CD4-positive, alpha-beta T cell treated with Interleukin-4 for 4 hours (primary cell): ENCODE measurements at regions not wholly inside any gene's neighbourhood (a gene's known extent, or its start where the extent isn't known, plus 50 kb on each side); places are given as distances from the start of the nearest gene placed in this dataset.

Source experiments
- DNase-seq: peaks from one replicate; pipeline ENCODE4 v3.0.0-alpha.2; 2020

DNA sequence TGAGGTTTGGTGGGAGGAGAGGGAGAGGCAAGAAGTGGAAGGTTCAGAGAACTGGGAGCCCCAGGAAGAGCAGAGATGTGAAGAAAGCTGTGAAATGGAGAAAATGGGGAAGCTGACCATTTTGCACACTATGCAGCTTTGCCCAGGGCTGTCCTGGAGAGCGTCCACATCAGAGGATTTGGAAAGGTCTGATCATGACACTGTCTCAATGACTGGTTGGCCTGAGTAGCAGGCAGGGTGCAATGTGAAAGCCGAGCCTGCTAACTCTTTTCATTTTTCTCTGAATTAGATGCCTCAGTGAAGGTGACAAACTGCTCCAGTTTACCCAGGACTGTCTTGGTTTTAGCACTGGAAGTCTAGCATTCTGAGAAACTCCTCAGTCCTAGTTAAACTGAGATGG is 330.1 kb upstream of the RPS6KA3 start:
- no peak for DNase-seq

DNA sequence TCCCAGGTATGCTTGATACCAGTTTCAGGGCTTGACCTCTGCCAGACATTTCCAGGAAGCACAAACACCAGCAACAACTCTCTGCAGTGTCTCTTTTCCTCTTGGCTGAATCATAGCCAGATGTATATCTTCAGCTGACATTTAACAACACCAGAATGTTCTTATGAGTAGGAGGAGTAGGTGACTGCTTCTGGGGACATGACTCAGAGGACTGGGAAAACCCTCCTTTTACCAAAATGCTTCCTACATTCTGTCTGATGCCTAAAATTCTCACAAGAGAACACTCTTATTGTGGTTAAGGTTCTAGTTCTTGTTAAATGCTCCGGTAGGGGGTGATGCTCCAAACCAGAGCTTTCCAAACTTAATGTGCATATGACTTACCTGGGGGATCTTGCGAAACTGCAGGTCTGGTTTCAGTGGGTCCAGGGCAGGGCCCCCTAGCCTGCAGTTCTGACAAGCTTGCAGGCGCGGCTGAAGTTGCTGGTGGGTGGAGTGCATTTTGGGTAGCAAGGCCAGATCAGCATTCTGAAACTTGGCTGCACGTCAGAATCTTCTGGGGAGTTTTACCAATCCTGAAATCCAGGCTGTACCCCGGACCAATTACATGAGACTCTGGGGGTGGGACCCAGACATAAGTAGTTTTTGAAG is 329.3 kb upstream of the RPS6KA3 start:
- DNase-seq: no peak

GRCh38 chrX:20594985-20595384 is 328.3 kb upstream of the RPS6KA3 start:
- DNase-seq: no peak

DNA sequence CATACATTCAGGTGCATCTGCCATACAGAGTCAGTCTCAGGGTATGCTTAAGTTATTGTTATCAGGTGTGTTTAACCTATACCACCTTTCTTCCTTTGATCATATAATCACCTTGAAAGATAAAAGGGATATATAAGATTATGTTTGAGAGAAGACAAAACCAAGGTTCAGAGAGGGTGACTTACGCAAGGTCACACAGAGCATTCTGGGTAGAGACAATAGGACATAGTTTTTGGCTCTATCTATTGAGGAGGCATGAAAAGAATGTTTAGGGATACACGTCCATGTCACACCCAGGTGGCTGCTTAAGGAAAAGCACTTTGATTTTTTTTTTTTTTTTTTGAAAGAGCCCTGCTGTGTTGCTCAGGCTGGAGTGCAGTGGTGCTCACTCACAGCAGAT is 327.1 kb upstream of the RPS6KA3 start:
- DNase-seq: no peak

- DNase-seq: no peak
Measured at GRCh38 chrX:20593402-20593801, 326.7 kb upstream of the RPS6KA3 start.

GRCh38 chrX:20591246-20591645 is 324.5 kb upstream of the RPS6KA3 start:
- DNase-seq: no peak

DNA sequence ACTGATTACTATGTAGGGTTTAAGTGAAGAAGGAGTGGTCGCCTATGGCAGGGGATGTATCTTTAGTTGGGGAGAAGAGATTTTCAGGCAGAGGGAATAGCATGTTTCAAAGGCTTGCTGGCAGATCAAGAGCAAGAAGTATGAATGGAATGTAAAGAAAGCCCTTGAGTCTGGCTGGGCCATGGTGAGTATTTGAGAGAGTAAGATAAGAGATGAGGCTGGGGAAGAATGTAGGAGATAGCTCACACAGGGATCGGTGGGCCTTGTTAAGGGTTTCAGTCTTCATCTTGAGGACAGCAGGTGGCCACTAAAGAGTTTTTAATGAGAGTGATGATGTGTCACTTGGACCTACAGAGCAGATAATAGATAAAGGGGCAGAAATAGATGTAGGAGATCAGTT is 319.1 kb upstream of the RPS6KA3 start:
- no peak for DNase-seq

DNA sequence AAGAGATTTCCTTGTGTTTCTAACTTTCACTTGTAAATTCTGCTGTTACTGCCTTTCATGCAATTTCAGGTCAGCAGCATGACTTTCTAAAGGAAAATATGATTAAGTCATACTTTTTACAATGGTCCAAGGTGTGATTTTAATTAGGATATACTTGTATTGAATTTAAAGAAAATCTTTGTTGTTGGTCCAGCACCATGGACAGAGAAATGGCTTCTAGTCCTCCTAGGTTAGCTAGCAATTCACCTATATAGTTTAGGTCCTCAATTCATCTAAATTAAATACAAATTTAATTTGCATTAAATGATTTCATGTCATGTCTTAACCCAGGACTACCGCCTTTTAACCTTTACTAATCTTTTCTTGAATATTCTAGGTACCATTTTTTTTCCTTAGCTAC is 304.9 kb upstream of the RPS6KA3 start:
- no peak for DNase-seq

DNA sequence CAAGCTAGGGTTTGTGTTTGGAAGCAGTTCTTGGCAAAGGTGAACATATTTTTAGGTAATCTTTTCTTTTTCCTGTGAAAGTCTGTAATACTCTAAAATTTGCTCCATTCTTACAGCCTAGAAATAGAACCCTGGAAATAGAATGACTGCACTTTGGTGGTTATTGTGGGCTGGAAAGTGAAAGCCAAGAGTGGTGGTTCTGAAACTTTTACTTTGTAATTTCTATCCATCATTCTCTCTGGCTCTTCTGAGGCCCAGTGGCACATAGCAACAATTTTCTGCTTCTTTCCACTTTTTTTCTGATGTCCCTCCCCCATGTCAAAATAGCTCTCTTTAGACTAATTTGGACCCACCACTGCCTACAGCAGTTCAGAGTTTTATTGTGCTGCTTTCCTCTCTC is 300.4 kb upstream of the RPS6KA3 start:
- DNase-seq: no peak

DNA sequence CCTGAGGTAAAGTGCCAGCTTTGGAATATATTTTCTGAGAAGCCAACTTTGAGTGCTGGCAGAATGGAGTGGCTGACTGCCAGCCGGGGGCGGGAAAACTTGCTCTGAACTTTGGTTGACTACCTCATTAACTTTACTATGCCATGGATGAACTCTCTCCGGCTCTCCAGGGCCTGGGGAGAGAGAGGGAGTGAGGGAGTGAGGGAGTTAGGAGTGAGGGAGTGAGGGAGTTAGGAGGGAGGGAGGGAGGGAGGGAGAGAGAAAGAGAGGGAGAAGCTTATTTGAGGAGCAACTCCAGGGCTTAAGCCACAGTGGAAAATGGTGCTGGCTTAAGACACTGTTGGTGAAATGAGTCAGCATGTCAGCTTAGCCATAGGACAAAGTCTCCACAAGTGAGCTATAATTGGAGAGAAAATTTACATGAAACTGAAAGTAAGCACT is 280.9 kb upstream of the RPS6KA3 start:
- no peak for DNase-seq

- no peak for DNase-seq
Measured at GRCh38 chrX:20545538-20545937, 278.8 kb upstream of the RPS6KA3 start.

DNA sequence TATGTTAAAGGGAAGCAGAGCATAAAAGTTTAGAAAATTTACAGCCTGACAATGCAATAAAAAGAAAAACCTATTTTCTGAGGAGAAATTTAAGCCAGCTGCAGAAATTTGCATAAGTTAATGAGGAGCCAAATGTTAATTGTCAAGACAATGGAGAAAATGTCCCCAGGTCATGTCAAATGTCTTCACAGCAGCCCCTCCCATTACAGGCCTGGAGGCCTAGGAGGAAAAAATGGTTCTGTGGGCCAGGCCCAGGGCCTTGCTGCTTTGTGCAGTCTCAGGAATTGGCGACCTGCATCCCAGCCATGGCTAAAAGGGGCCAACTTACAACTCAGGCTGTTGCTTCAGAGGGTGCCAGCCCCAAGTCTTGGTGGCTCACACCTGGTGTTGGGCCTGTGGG is 275.4 kb upstream of the RPS6KA3 start:
- no peak for DNase-seq

- DNase-seq: no peak
Measured at GRCh38 chrX:20538974-20539373, 272.3 kb upstream of the RPS6KA3 start.

- no peak for DNase-seq
Measured at GRCh38 chrX:20531667-20532066, 265.0 kb upstream of the RPS6KA3 start.

GRCh38 chrX:20530406-20530921 is 263.8 kb upstream of the RPS6KA3 start:
- DNase-seq: peak; percentile 55

DNA sequence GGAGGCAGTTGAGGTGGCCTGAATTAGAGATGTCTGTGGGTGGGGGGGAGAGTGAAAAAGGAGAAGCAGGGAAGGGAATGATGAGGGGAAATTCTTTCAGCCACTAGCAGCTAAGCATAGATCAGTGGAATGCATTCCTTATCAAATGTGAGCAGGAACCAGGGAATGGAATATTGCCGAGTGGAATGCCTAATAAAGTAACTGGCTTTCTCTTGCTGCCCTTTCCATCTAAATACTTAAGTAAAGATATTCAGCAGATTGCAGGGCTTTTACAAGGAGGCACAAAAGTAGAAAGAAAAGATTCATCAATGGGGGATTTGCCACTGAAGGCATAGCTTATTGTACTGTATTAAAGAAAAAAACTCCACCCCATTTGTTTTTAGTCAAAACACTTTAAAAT is 263.0 kb upstream of the RPS6KA3 start:
- no peak for DNase-seq

DNA sequence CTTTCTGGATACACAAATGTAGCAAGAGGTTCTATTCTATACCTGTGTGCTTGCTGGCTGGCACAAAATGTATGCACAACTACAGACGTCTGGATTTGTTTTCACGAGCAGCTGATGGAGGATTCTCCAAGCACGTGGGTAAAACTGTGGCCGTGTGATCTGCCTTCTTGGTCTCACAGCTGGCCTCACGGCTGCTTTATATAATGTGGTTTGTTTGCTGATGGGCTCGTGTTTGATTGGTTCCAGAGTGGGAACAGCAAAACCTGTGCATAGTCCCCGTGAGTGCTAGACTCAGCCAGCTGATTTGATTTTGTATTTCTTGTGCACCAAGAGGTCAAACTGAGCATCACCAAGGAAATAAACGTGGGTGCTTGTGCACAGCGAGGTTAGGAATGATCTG is 262.6 kb upstream of the RPS6KA3 start:
- DNase-seq: no peak

GRCh38 chrX:20527558-20528011 is 260.9 kb upstream of the RPS6KA3 start:
- DNase-seq: peak; percentile 24

GRCh38 chrX:20527041-20527440 is 260.3 kb upstream of the RPS6KA3 start:
- no peak for DNase-seq

DNA sequence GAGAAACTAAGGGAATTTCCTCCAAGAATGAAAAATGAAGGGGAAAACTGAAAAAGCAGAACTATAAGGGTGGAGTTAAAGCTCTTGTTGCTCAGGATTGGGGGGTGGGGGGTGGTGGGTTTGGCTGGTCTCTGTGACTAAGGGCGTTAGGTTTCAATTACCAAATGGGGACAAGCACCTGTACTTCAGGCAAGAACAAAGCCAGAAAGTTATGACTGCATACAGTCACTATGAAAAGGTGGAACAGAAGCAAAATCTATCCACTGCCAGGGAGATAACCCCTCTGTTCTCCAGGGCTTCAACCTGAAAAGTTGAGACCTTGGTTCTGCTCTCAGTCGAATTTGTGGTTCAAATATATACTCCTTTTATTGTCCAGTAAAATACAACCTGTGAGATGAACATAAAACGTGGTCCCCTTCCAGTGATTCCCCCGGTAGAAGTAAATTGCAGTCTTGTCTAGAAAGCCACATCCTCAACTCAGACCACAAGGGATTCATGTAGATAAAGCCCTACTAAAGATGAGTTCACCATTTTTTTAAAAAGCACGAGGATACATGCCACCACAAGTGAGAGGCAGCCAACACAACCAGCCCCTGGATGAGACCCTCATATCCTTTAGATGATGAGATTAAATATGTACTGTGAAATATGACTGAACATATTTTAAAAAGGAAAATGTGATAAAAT is 257.1 kb upstream of the RPS6KA3 start:
- peak; percentile 9 for DNase-seq

DNA sequence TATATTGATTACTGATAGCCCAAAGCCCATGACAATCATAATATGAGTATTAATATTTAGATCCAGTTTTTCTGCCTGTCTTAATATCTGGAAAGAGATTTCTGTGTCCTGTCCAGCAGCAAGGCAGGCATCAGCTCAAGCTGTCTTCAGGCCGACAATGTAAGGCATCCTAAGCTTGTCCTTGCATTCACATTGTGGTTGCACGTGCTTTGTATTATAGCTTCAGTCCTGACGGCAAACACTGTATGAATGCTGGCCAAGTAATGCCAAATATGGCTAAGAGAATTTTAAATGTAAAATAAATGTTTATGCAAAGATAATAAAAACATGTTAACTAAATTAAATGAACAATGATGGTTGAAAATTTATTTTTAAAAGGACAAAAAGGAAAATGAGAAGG is 255.7 kb upstream of the RPS6KA3 start:
- no peak for DNase-seq

DNA sequence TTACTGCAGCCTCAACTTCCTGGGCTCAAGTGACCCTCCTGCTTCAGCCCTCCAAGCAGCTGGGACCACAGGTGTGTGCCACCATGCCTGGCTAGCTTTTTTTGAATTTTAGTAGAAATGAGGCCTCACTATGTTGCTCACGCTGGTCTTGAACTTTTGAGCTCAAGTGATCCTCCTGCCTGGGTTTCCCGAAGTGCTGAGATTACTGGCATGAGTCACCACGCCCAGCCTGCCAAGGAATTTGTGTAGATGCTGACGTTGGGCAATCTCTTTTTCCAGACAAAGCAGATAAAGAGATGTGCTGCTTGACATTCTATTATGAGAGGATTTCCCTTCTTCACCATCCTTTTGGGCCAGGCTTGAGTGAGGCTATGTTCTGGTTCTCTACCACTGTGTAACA is 254.5 kb upstream of the RPS6KA3 start:
- no peak for DNase-seq

DNA sequence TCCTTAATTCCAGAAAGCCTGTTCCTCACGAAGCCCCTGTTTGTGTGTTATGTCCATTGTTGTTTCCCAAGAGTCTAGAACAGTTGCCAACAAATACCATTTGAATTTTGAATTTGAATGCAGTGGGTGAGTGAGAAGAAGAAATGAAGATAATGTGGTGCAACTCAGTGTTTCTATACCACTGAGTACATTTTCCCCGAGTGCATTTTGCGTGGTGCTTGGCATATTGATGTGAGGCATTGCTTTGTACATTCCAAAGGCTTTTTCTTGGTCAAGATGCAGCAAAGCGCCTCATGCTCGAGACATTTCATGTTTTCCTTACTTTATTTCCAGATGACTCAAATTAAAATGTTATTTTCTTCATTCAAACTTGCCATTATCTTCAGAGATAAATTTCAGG is 253.1 kb upstream of the RPS6KA3 start:
- DNase-seq: no peak

DNA sequence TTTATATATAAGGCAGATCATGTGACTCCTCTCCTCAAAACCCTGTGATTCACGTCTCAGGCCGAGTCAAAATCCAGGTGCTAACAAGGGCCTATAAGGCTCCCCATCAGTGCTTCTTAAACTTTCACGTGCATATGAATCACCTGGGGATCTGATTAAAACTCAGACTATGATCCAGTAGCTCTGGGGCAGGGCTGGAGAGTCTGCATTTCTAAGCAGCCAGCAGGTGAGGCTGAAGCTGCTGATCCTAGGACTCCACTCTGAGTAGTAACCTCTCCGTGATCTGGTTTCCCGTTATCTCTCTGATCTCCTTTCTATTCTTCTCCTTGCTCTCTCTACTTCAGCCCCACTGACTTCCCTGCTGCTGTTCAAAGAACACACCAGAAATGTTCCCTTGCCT is 252.4 kb upstream of the RPS6KA3 start:
- DNase-seq: no peak

GRCh38 chrX:20517565-20517964 is 250.9 kb upstream of the RPS6KA3 start:
- DNase-seq: no peak
